ENCODE measurements at regions not wholly inside any gene's neighbourhood (a gene's known extent, or its start where the extent isn't known, plus 50 kb on each side); places are given as distances from the start of the nearest gene placed in this dataset.

DNA sequence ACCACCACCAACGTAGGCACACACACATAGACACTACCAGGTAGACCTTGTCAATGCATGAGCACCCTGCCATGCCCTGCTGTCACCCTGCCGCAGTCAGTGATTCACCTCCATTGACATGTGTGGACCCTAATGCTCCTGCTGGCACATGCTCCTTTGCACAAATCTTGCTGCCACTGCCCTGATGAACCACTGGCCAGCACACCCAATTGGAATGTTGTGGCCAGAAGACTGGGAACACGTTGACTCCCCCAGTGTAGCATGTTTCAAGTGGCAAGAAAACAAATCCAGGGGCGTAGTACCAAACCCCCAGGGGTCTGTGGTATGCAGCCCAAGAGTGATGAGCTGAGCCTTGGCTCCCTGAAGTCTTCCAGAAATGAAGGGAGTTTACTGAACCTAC, 486.4 kb upstream of the KIF2B start:
- TF ChIP-seq, protein P1, sequence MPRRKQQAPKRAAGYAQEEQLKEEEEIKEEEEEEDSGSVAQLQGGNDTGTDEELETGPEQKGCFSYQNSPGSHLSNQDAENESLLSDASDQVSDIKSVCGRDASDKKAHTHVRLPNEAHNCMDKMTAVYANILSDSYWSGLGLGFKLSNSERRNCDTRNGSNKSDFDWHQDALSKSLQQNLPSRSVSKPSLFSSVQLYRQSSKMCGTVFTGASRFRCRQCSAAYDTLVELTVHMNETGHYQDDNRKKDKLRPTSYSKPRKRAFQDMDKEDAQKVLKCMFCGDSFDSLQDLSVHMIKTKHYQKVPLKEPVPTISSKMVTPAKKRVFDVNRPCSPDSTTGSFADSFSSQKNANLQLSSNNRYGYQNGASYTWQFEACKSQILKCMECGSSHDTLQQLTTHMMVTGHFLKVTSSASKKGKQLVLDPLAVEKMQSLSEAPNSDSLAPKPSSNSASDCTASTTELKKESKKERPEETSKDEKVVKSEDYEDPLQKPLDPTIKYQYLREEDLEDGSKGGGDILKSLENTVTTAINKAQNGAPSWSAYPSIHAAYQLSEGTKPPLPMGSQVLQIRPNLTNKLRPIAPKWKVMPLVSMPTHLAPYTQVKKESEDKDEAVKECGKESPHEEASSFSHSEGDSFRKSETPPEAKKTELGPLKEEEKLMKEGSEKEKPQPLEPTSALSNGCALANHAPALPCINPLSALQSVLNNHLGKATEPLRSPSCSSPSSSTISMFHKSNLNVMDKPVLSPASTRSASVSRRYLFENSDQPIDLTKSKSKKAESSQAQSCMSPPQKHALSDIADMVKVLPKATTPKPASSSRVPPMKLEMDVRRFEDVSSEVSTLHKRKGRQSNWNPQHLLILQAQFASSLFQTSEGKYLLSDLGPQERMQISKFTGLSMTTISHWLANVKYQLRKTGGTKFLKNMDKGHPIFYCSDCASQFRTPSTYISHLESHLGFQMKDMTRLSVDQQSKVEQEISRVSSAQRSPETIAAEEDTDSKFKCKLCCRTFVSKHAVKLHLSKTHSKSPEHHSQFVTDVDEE (CRISPR knock-in tag; IDR thresholded peaks at IDR 0.05): no peak
- TF ChIP-seq PPARA (CRISPR knock-in tag; IDR thresholded peaks at IDR 0.05; ENCODE audit: borderline replicate concordance) (no peak), RARB (CRISPR knock-in tag; IDR thresholded peaks at IDR 0.05) (no peak), ZNF565 (CRISPR knock-in tag; conservative IDR thresholded peaks at IDR 0.05; ENCODE audit: low read depth) (no peak), ARNTL (CRISPR knock-in tag; IDR thresholded peaks at IDR 0.05; ENCODE audit: borderline replicate concordance, low read depth) (no peak), CSDC2 (CRISPR knock-in tag; IDR thresholded peaks at IDR 0.05) (no peak), ZNF8 (CRISPR knock-in tag; IDR thresholded peaks at IDR 0.05) (no peak)
- TF ChIP-seq, protein P2, sequence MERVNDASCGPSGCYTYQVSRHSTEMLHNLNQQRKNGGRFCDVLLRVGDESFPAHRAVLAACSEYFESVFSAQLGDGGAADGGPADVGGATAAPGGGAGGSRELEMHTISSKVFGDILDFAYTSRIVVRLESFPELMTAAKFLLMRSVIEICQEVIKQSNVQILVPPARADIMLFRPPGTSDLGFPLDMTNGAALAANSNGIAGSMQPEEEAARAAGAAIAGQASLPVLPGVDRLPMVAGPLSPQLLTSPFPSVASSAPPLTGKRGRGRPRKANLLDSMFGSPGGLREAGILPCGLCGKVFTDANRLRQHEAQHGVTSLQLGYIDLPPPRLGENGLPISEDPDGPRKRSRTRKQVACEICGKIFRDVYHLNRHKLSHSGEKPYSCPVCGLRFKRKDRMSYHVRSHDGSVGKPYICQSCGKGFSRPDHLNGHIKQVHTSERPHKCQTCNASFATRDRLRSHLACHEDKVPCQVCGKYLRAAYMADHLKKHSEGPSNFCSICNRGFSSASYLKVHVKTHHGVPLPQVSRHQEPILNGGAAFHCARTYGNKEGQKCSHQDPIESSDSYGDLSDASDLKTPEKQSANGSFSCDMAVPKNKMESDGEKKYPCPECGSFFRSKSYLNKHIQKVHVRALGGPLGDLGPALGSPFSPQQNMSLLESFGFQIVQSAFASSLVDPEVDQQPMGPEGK (CRISPR knock-in tag; IDR thresholded peaks at IDR 0.05; ENCODE audit: borderline replicate concordance): no peak
- TF ChIP-seq, protein P3, sequence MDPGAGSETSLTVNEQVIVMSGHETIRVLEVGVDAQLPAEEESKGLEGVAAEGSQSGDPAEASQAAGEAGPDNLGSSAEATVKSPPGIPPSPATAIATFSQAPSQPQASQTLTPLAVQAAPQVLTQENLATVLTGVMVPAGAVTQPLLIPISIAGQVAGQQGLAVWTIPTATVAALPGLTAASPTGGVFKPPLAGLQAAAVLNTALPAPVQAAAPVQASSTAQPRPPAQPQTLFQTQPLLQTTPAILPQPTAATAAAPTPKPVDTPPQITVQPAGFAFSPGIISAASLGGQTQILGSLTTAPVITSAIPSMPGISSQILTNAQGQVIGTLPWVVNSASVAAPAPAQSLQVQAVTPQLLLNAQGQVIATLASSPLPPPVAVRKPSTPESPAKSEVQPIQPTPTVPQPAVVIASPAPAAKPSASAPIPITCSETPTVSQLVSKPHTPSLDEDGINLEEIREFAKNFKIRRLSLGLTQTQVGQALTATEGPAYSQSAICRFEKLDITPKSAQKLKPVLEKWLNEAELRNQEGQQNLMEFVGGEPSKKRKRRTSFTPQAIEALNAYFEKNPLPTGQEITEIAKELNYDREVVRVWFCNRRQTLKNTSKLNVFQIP (CRISPR knock-in tag; IDR thresholded peaks at IDR 0.05; ENCODE audit: borderline replicate concordance, low read depth): no peak

All from SK-N-SH treated with all-trans-retinoic acid at 6 μM for 48 hours (cell line).